ENCODE measurements at regions not wholly inside any gene's neighbourhood (a gene's known extent, or its start where the extent isn't known, plus 50 kb on each side); places are given as distances from the start of the nearest gene placed in this dataset.

GRCh38 chr3:59473636-59474035 is 423.8 kb upstream of the CFAP20DC start:
- H3K36me3 ChIP-seq (ENCODE audit: control insufficient read depth, insufficient read depth, low read length) = no peaks in the 10 kb centered on the region
- H3K4me1 ChIP-seq (ENCODE audit: control insufficient read depth, insufficient read depth, low read length) = no peaks in the 10 kb centered on the region
- H3K9me3 ChIP-seq (ENCODE audit: control insufficient read depth, low read length) = no peaks in the 10 kb centered on the region
- H3K27me3 ChIP-seq (ENCODE audit: control insufficient read depth, insufficient read depth, low read length) = no peaks in the 10 kb centered on the region
- H3K9ac ChIP-seq (ENCODE audit: low read length) = no peak overlapping the region
- no peak overlapping the region for H3K4me3 ChIP-seq (ENCODE audit: low read length)

DNA sequence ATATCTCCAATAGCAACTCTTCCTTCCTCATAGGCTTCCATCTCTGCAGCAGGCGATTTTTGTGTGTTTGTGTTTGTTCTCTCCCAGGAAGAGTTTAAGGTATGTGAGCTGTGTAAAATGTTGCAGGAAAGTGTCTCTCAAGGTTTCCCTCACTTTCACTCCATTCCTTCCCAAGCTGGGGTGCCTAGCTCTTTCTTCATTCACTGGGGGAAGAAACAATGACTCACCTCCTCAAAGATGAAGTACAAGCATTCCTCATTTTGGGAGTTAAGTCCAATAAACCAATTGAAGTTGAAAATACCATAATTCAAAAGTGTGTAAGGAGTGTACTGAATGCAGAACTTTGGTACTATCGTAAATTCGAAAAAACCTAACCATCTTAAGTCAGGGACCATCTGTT is 422.7 kb upstream of the CFAP20DC start:
- H3K9ac ChIP-seq (ENCODE audit: low read length) = no peak overlapping the region
- no peaks in the 10 kb centered on the region for H3K9me3 ChIP-seq (ENCODE audit: control insufficient read depth, low read length)

GRCh38 chr3:59469948-59470723 is 420.3 kb upstream of the CFAP20DC start:
- H3K9ac ChIP-seq (ENCODE audit: low read length) = no peak overlapping the region
- no peaks in the 10 kb centered on the region for H3K9me3 ChIP-seq (ENCODE audit: control insufficient read depth, low read length)
- no peaks in the 10 kb centered on the region for H3K36me3 ChIP-seq (ENCODE audit: control insufficient read depth, insufficient read depth, low read length)
- no peaks in the 10 kb centered on the region for H3K27me3 ChIP-seq (ENCODE audit: control insufficient read depth, insufficient read depth, low read length)
- H3K4me3 ChIP-seq (ENCODE audit: low read length) = no peak overlapping the region
- no peaks in the 10 kb centered on the region for H3K4me1 ChIP-seq (ENCODE audit: control insufficient read depth, insufficient read depth, low read length)

More for the DNA sequence above, 422.7 kb upstream of the CFAP20DC start:
- H3K36me3 ChIP-seq (ENCODE audit: control insufficient read depth, insufficient read depth, low read length) = no peaks in the 10 kb centered on the region
- H3K4me1 ChIP-seq (ENCODE audit: control insufficient read depth, insufficient read depth, low read length) = no peaks in the 10 kb centered on the region
- H3K4me3 ChIP-seq (ENCODE audit: low read length) = no peak overlapping the region
- H3K27me3 ChIP-seq (ENCODE audit: control insufficient read depth, insufficient read depth, low read length) = no peaks in the 10 kb centered on the region

GRCh38 chr3:59467476-59467875 is 417.7 kb upstream of the CFAP20DC start:
- Histone ChIP-seq H3K9ac (ENCODE audit: low read length) (no peak overlapping the region), H3K4me1 (ENCODE audit: control insufficient read depth, insufficient read depth, low read length) (no peaks in the 10 kb centered on the region), H3K27me3 (ENCODE audit: control insufficient read depth, insufficient read depth, low read length) (no peaks in the 10 kb centered on the region), H3K36me3 (ENCODE audit: control insufficient read depth, insufficient read depth, low read length) (no peaks in the 10 kb centered on the region), H3K4me3 (ENCODE audit: low read length) (no peak overlapping the region), H3K9me3 (ENCODE audit: control insufficient read depth, low read length) (no peaks in the 10 kb centered on the region)

GRCh38 chr3:59464187-59464586 is 414.4 kb upstream of the CFAP20DC start:
- H3K27me3 ChIP-seq (ENCODE audit: control insufficient read depth, insufficient read depth, low read length) = no peaks in the 10 kb centered on the region
- H3K4me3 ChIP-seq (ENCODE audit: low read length) = no peak overlapping the region
- no peaks in the 10 kb centered on the region for H3K4me1 ChIP-seq (ENCODE audit: control insufficient read depth, insufficient read depth, low read length)
- H3K9me3 ChIP-seq (ENCODE audit: control insufficient read depth, low read length) = no peaks in the 10 kb centered on the region
- no peaks in the 10 kb centered on the region for H3K36me3 ChIP-seq (ENCODE audit: control insufficient read depth, insufficient read depth, low read length)
- no peak overlapping the region for H3K9ac ChIP-seq (ENCODE audit: low read length)

- Histone ChIP-seq H3K36me3 (ENCODE audit: control insufficient read depth, insufficient read depth, low read length) (no peaks in the 10 kb centered on the region), H3K9me3 (ENCODE audit: control insufficient read depth, low read length) (no peaks in the 10 kb centered on the region), H3K9ac (ENCODE audit: low read length) (no peak overlapping the region), H3K27me3 (ENCODE audit: control insufficient read depth, insufficient read depth, low read length) (no peaks in the 10 kb centered on the region), H3K4me3 (ENCODE audit: low read length) (no peak overlapping the region), H3K4me1 (ENCODE audit: control insufficient read depth, insufficient read depth, low read length) (no peaks in the 10 kb centered on the region)
Observed at GRCh38 chr3:59463253-59463652, 413.4 kb upstream of the CFAP20DC start.

DNA sequence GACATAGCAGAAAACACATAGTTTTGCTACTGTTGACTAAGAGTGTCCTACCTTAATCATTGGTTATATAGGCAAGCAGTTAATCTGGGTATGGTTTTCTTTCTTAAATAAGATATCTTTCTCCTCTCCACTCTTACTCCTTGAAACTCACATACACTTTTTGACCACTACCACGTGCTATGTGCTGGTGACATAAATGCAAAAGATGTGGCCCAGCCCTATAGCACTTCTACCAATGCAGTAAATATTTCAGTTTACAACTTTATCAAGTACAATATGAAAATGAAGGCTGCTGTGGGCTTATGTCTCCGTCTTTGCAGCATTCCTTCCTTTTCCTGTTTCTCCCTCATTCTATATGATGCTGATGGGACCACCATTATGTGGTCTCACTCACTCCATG is 410.2 kb upstream of the CFAP20DC start:
- Histone ChIP-seq H3K4me1 (ENCODE audit: control insufficient read depth, insufficient read depth, low read length) (no peaks in the 10 kb centered on the region), H3K27me3 (ENCODE audit: control insufficient read depth, insufficient read depth, low read length) (no peaks in the 10 kb centered on the region)

DNA sequence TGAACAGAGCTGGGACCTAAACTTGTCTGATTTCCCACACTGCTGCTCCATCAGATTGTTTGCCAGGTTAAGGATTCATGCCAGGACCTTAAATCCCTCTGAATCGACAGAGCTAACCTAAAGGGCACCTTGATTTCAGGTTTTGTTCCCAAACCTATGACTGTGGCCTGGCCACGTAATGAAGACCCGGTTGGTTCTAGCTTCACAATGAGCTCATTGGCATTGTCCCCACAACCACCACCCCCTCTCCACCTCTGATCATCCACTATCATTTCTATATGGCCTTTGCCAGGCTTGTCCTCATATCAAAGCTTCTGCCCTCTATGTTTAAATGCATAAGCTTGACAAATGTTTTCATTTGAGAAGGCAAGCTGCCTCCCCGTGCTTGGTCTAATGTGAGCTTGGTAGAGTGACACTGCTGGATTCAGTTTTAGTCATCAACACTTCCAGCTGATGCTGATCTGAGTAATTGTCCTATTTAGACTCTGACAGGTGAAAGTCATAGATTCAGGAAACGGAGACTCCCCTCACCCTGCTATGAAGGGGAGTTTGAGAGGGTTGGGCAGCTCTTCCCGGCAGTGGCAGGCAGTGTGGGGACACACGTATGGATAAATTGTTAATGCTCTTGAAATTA is 407.1 kb upstream of the CFAP20DC start:
- no peak overlapping the region for H3K9ac ChIP-seq (ENCODE audit: low read length)
- H3K4me3 ChIP-seq (ENCODE audit: low read length) = no peak overlapping the region
- H3K36me3 ChIP-seq (ENCODE audit: control insufficient read depth, insufficient read depth, low read length) = no peaks in the 10 kb centered on the region
- H3K27me3 ChIP-seq (ENCODE audit: control insufficient read depth, insufficient read depth, low read length) = no peaks in the 10 kb centered on the region
- H3K4me1 ChIP-seq (ENCODE audit: control insufficient read depth, insufficient read depth, low read length) = no peaks in the 10 kb centered on the region
- H3K9me3 ChIP-seq (ENCODE audit: control insufficient read depth, low read length) = no peaks in the 10 kb centered on the region

More for the DNA sequence above, 410.2 kb upstream of the CFAP20DC start:
- no peak overlapping the region for H3K9ac ChIP-seq (ENCODE audit: low read length)
- no peaks in the 10 kb centered on the region for H3K9me3 ChIP-seq (ENCODE audit: control insufficient read depth, low read length)
- H3K36me3 ChIP-seq (ENCODE audit: control insufficient read depth, insufficient read depth, low read length) = no peaks in the 10 kb centered on the region
- no peak overlapping the region for H3K4me3 ChIP-seq (ENCODE audit: low read length)

- no peaks in the 10 kb centered on the region for H3K4me1 ChIP-seq (ENCODE audit: control insufficient read depth, insufficient read depth, low read length)
- H3K27me3 ChIP-seq (ENCODE audit: control insufficient read depth, insufficient read depth, low read length) = no peaks in the 10 kb centered on the region
Observed at GRCh38 chr3:59451800-59452746, 402.2 kb upstream of the CFAP20DC start.

DNA sequence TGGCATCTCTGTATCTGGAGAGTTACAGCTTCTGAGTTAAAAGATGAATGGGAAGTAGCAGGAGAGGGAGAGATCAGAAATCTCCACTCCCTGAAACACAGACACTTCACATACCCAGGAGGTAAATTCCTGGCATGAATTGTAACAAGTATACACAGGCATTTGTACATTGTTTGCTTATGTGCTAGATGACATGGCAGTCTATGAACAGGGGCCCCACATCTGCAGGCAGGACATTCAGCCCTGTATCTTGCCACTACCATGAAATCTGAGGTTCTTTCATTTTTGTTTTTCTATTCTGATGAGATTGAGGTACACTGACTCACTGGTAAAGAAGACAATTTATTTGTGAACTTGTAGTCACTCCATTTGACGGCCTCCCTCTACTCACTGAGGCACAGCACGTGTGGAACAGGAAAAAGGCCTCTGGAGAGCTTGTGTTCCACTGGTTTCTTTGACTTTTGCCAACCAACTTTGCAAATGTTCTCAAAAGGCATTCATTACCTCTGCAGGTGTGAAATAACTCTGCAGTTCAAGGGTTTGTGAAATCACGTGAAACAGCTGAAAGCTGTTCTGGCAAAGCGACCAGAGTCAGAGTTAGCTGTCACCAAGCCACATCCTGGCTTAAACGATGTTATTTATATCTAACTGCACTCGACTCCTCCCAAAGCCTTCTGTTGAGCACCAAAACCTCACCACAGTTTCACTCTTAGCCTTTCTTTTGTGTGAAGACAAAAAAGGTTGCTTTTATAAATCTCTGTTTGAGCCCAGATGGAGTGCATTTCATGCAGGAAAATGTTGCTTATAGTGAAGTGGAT is 401.3 kb upstream of the CFAP20DC start:
- Histone ChIP-seq H3K9me3 (ENCODE audit: control insufficient read depth, low read length) (no peaks in the 10 kb centered on the region), H3K4me1 (ENCODE audit: control insufficient read depth, insufficient read depth, low read length) (no peaks in the 10 kb centered on the region), H3K27me3 (ENCODE audit: control insufficient read depth, insufficient read depth, low read length) (no peaks in the 10 kb centered on the region), H3K4me3 (ENCODE audit: low read length) (no peak overlapping the region), H3K36me3 (ENCODE audit: control insufficient read depth, insufficient read depth, low read length) (no peaks in the 10 kb centered on the region), H3K9ac (ENCODE audit: low read length) (no peak overlapping the region)

More at GRCh38 chr3:59451800-59452746, 402.2 kb upstream of the CFAP20DC start:
- H3K9ac ChIP-seq (ENCODE audit: low read length) = no peak overlapping the region
- H3K9me3 ChIP-seq (ENCODE audit: control insufficient read depth, low read length) = no peaks in the 10 kb centered on the region
- no peak overlapping the region for H3K4me3 ChIP-seq (ENCODE audit: low read length)
- H3K36me3 ChIP-seq (ENCODE audit: control insufficient read depth, insufficient read depth, low read length) = no peaks in the 10 kb centered on the region

GRCh38 chr3:59450437-59450836 is 400.6 kb upstream of the CFAP20DC start:
- H3K9me3 ChIP-seq (ENCODE audit: control insufficient read depth, low read length) = no peaks in the 10 kb centered on the region
- H3K27me3 ChIP-seq (ENCODE audit: control insufficient read depth, insufficient read depth, low read length) = no peaks in the 10 kb centered on the region
- H3K9ac ChIP-seq (ENCODE audit: low read length) = no peak overlapping the region
- no peaks in the 10 kb centered on the region for H3K36me3 ChIP-seq (ENCODE audit: control insufficient read depth, insufficient read depth, low read length)
- no peaks in the 10 kb centered on the region for H3K4me1 ChIP-seq (ENCODE audit: control insufficient read depth, insufficient read depth, low read length)
- no peak overlapping the region for H3K4me3 ChIP-seq (ENCODE audit: low read length)

All from mucosa of stomach (tissue), 1 donor.